VCaP (cell line): ENCODE measurements at regions not wholly inside any gene's neighbourhood (a gene's known extent, or its start where the extent isn't known, plus 50 kb on each side); places are given as distances from the start of the nearest gene placed in this dataset.

ENCODE experiments used
- H3K27ac ChIP-seq: fragments of 450-650 bp; 2 replicates; pipeline ENCODE4 v1.5.1; 2017
- CTCF ChIP-seq: fragments of 450-650 bp; conservative IDR thresholded peaks from 2 replicates; pipeline ENCODE4 v1.5.1; 2017; ENCODE audit warnings: mild to moderate bottlenecking, moderate library complexity

DNA sequence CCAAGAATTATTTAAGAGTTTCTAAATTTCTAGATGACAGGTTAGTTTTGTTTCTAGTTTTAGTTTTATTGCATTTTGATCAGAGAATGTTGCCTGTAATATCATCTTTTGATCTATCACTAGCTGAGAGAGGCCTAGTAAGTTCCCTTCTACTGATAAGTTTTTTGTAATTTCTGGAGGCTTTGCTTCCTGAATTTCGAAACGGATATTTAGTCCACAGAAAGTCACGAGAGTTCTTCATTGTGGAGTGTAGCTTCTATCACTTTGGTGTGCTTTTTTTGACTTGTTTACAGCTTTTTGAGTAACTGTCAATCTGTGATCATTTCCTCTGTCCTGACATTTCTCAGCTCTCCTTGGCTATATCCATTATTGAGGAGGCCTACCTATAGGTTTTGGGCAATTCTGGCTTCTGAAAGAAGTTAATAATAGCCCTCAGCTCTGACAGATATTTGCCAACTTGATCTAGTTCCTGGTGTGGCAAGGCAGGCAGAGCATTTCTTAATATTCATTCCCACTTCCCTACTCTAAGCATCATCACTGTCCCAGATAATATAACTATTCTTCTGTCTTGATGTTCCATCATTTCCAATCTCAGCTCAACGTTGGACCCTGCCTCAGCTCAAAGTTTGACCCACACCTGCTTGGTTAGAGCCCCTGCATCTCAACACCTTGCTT, 171.3 kb downstream of the BLID start:
- no peak for TF ChIP-seq CTCF
- H3K27ac ChIP-seq = no peak overlapping the region

DNA sequence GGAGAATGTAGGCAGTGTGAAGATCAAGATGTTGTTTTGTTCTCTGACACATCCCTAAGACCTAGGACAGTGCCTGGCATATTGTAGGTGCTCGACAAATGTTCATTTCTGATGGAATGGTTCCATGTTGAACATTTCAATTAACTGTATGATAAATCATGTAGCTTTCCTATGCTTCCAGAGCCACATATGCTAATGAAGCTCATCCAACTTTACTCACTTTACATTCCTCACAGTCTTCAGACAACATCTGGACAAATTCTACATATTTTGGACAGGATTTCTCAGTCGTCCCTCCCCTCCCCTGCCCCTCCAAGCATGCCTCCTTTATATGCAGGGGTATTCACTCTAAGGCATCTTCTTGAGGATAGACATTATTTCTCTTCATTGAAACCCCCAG, 177.9 kb downstream of the BLID start:
- TF ChIP-seq CTCF = no peak
- H3K27ac ChIP-seq = no peak overlapping the region

DNA sequence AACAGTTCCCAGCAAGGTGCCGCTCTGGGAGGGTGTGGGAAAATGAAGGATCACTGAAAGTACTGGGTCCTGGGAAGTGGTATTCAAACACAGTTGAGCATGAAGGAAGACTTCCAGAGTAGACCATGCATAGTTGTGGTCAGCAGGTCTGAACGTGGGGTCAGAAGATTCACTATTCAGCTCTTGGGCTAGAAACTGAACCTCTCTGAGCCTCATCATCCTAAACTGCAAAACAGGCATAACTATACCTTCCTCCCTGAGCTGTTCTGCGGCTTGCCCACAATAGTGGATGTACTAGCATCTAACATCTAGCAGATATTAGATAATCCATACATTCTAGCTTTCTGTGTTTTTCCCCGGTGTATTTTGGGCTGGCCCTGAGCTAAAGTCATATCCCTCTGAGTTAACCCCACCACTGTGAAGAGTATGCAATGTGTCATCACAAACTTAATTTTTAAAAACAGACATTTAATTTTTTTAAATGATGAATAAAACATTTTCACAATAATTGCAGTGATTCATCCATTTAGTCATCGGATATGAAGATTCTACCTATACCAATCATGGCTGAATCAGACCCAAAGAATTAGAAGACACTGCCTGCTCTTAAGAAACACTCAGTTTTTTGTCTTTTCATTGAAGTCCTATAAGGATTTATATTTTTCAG, 179.1 kb downstream of the BLID start:
- H3K27ac ChIP-seq = no peak overlapping the region
- TF ChIP-seq CTCF = no peak

- no peak overlapping the region for H3K27ac ChIP-seq
- no peak for TF ChIP-seq CTCF
Measured at GRCh38 chr11:121936370-121936769, 179.6 kb downstream of the BLID start.

DNA sequence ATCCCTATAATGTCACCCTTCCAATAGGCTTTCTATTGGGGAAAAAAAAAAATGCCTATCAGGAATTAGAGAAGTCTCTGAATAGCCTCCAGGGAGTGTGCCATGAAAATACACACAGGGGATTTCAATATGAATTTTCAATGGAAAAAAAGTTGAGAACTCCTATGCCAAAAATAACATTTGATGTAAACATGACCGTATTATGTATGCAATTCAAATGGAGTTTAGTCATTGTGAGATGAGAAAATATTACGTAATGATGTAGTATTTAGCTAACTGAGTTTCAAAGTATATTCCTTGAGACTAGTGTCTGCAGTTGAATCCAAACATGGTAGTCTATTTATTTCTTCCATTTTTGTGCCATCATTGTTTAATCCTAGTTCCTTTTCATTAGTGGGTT, 182.3 kb downstream of the BLID start:
- TF ChIP-seq CTCF = no peak

GRCh38 chr11:121933294-121933693, 182.7 kb downstream of the BLID start:
- H3K27ac ChIP-seq = no peak overlapping the region
- TF ChIP-seq CTCF = no peak

More for the DNA sequence above, 182.3 kb downstream of the BLID start:
- no peak overlapping the region for H3K27ac ChIP-seq

DNA sequence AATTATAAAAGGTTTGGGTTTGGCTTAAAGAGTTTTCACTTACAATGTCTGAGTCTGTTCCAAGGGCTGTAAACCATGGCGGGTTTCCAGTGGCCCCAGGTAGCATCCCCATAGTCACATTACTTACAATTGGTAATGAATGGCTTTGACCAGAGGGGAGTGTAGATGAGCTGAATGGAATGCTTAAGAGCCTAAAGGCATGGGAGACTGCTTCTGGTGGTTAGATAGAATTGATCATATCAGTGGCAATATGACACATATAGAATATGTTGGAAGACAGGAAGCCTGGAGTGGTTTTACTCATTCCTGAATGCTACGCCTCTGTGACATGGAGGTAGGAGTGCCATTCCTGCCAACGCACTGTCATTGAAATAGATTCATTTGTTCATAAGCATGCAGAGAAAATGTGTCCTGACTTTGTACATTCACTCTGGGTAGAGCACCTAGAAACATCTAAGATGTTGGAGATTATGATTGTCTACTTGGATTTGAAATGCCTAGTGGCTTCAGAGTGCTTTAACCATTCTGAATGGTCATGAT, 183.3 kb downstream of the BLID start:
- H3K27ac ChIP-seq = no peak overlapping the region

More for the DNA sequence above, 183.3 kb downstream of the BLID start:
- no peak for TF ChIP-seq CTCF
